Liver (tissue), 8 donors: ENCODE measurements at regions not wholly inside any gene's neighbourhood (a gene's known extent, or its start where the extent isn't known, plus 50 kb on each side); places are given as distances from the start of the nearest gene placed in this dataset.

ENCODE experiments used
- DNase-seq: peaks from one replicate; pipeline ENCODE4 v3.0.0-alpha.2; 2017; ENCODE audit warnings: low spot score
- H3K27ac ChIP-seq, 2 donors: one replicate each; pipeline ENCODE4 v1.7.0; 2013; ENCODE audit warnings: inconsistent platforms in 2 of 2, low read length in 2 of 2, control low read depth in 1 of 2, low read depth in 1 of 2, mild to moderate bottlenecking in 1 of 2
- H3K27me3 ChIP-seq, 4 donors: one replicate each; pipeline versions ENCODE4 v1.6.1 to v1.7.0; 2013; ENCODE audit warnings: low read length in 3 of 4, inconsistent platforms in 1 of 4, mild to moderate bottlenecking in 1 of 4, moderate library complexity in 1 of 4; ENCODE audit not compliant: control insufficient read depth in 4 of 4, insufficient read depth in 4 of 4
- H3K36me3 ChIP-seq, 4 donors: one replicate each; pipeline versions ENCODE4 v1.6.1 to v1.7.0; 2013; ENCODE audit warnings: low read length in 3 of 4, mild to moderate bottlenecking in 3 of 4, low read depth in 1 of 4, moderate library complexity in 1 of 4; ENCODE audit not compliant: control insufficient read depth in 4 of 4, insufficient read depth in 3 of 4
- H3K4me1 ChIP-seq, 4 donors: one replicate each; pipeline versions ENCODE4 v1.6.1 to v1.7.0; 2013; ENCODE audit warnings: low read length in 3 of 4, mild to moderate bottlenecking in 3 of 4, moderate library complexity in 1 of 4; ENCODE audit not compliant: control insufficient read depth in 4 of 4, insufficient read depth in 4 of 4
- H3K4me3 ChIP-seq, 3 donors: one replicate each; pipeline versions ENCODE4 v1.6.1 to v1.7.0; 2013; ENCODE audit warnings: low read length in 3 of 3, control low read depth in 1 of 3, low read depth in 1 of 3, mild to moderate bottlenecking in 1 of 3
- H3K9ac ChIP-seq, 2 donors: one replicate each; pipeline ENCODE4 v1.7.0; 2013; ENCODE audit warnings: low read length in 2 of 2, mild to moderate bottlenecking in 2 of 2, moderate library complexity in 2 of 2, control low read depth in 1 of 2, low read depth in 1 of 2
- H3K9me3 ChIP-seq, 4 donors: one replicate each; pipeline versions ENCODE4 v1.6.1 to v1.7.0; 2013; ENCODE audit warnings: low read length in 3 of 4; ENCODE audit not compliant: control insufficient read depth in 4 of 4
- EGR1 ChIP-seq, 2 donors: IDR thresholded peaks; 2 replicates each; pipeline ENCODE4 v1.6.1; 2016 to 2018; ENCODE audit warnings: antibody characterized with exemption in 2 of 2, low read depth in 2 of 2
- FOXA1 ChIP-seq: IDR thresholded peaks from 2 replicates; pipeline ENCODE4 v1.6.1; 2016; ENCODE audit warnings: antibody characterized with exemption
- FOXA2 ChIP-seq: IDR thresholded peaks from 2 replicates; pipeline ENCODE4 v1.6.1; 2016; ENCODE audit warnings: antibody characterized with exemption
- GABPA ChIP-seq, 2 donors: IDR thresholded peaks in 1 of 2; conservative IDR thresholded peaks in 1 of 2; 2 replicates each; pipeline ENCODE4 v1.6.1; 2016; ENCODE audit warnings: antibody characterized with exemption in 2 of 2, mild to moderate bottlenecking in 1 of 2, moderate library complexity in 1 of 2
- HNF4A ChIP-seq, 2 donors: conservative IDR thresholded peaks; 2 replicates each; pipeline ENCODE4 v1.6.1; 2016; ENCODE audit warnings: antibody characterized with exemption in 2 of 2, mild to moderate bottlenecking in 2 of 2
- HNF4G ChIP-seq: IDR thresholded peaks from 2 replicates; pipeline ENCODE4 v1.6.1; 2016; ENCODE audit warnings: antibody characterized with exemption
- JUND ChIP-seq, 2 donors: IDR thresholded peaks; 2 replicates each; pipeline ENCODE4 v1.6.1; 2016; ENCODE audit warnings: antibody characterized with exemption in 2 of 2
- NR2F2 ChIP-seq: IDR thresholded peaks from 2 replicates; pipeline ENCODE4 v1.6.1; 2016; ENCODE audit warnings: antibody characterized with exemption
- RAD21 ChIP-seq, 2 donors: IDR thresholded peaks; 2 replicates each; pipeline ENCODE4 v1.6.1; 2016; ENCODE audit warnings: antibody characterized with exemption in 2 of 2, mild to moderate bottlenecking in 2 of 2
- SP1 ChIP-seq: IDR thresholded peaks from 2 replicates; pipeline ENCODE4 v1.6.1; 2018; ENCODE audit warnings: antibody characterized with exemption, mild to moderate bottlenecking
- TAF1 ChIP-seq: conservative IDR thresholded peaks from 2 replicates; pipeline ENCODE4 v1.6.1; 2016; ENCODE audit warnings: antibody characterized with exemption, mild to moderate bottlenecking
- YY1 ChIP-seq: IDR thresholded peaks from 2 replicates; pipeline ENCODE4 v1.6.1; 2016; ENCODE audit warnings: antibody characterized with exemption, mild to moderate bottlenecking
- WGBS: extraction: QIAGEN DNeasy Blood & Tissue Kit; methylation state at CpG from one replicate; pipeline ENCODE4 v1.1.7; 2013; 5-methylcytosine and 5-hydroxymethylcytosine counted together
- TF ChIP-seq, protein P1 (sequence below): IDR thresholded peaks from 2 replicates; pipeline ENCODE4 v1.6.1; 2016; ENCODE audit warnings: antibody characterized with exemption, mild to moderate bottlenecking
- TF ChIP-seq, protein P2 (sequence below): fragments of 150-350 bp; IDR thresholded peaks from 2 replicates; pipeline ENCODE4 v1.5.1; 2017; ENCODE audit warnings: improper control_type of control experiment, low read depth, low read length; ENCODE audit not compliant: missing input control
- TF ChIP-seq, protein P3 (sequence below): IDR thresholded peaks from 2 replicates; pipeline ENCODE4 v1.6.1; 2016; ENCODE audit warnings: antibody characterized with exemption
- TF ChIP-seq, protein P4 (sequence below): IDR thresholded peaks from 2 replicates; pipeline ENCODE4 v1.6.1; 2016; ENCODE audit warnings: antibody characterized with exemption
- TF ChIP-seq, protein P5 (sequence below): IDR thresholded peaks from 2 replicates; pipeline ENCODE4 v1.6.1; 2016; ENCODE audit warnings: antibody characterized with exemption
- donor health status: healthy.
- donor health status: healthy.
- donor health status: healthy.
- donor health status: healthy.
- donor health status: healthy.

DNA sequence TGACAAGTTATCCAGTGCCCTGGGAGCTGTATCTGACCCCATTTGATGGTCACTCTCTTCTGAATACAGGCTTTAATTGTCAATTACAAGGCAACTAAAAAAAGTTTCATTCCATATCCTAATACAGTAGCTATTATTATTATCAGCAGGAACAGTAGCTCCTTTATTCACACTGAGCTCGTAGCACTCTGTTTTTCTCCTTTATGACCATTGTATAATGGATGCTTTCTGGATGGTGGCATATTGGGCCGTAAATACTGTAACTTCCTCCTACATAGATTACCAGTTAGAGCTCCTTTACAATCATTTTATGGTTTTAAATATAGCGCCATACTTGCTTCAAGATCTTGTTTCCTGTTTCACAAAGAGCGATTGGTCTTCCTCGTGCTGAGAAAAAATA, 1040.3 kb downstream of the TSN start:
- Histone ChIP-seq H3K9ac (no peak overlapping the region), H3K36me3 (no peaks in the 10 kb centered on the region), H3K9me3 (no peaks in the 10 kb centered on the region), H3K4me3 (no peak overlapping the region), H3K27me3 (no peaks in the 10 kb centered on the region), H3K4me1 (no peaks in the 10 kb centered on the region), H3K27ac (no peak overlapping the region)
- TF ChIP-seq, protein P1, sequence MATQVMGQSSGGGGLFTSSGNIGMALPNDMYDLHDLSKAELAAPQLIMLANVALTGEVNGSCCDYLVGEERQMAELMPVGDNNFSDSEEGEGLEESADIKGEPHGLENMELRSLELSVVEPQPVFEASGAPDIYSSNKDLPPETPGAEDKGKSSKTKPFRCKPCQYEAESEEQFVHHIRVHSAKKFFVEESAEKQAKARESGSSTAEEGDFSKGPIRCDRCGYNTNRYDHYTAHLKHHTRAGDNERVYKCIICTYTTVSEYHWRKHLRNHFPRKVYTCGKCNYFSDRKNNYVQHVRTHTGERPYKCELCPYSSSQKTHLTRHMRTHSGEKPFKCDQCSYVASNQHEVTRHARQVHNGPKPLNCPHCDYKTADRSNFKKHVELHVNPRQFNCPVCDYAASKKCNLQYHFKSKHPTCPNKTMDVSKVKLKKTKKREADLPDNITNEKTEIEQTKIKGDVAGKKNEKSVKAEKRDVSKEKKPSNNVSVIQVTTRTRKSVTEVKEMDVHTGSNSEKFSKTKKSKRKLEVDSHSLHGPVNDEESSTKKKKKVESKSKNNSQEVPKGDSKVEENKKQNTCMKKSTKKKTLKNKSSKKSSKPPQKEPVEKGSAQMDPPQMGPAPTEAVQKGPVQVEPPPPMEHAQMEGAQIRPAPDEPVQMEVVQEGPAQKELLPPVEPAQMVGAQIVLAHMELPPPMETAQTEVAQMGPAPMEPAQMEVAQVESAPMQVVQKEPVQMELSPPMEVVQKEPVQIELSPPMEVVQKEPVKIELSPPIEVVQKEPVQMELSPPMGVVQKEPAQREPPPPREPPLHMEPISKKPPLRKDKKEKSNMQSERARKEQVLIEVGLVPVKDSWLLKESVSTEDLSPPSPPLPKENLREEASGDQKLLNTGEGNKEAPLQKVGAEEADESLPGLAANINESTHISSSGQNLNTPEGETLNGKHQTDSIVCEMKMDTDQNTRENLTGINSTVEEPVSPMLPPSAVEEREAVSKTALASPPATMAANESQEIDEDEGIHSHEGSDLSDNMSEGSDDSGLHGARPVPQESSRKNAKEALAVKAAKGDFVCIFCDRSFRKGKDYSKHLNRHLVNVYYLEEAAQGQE: no peak
- TF ChIP-seq YY1: no peak
- TF ChIP-seq GABPA (IDR thresholded peaks at IDR 0.05 in 1 of 2, conservative IDR thresholded peaks at IDR 0.05 in 1 of 2): no peak
- no peak for TF ChIP-seq SP1
- no peak for TF ChIP-seq FOXA2
- TF ChIP-seq JUND (IDR thresholded peaks at IDR 0.05): no peak
- TF ChIP-seq, protein P2, sequence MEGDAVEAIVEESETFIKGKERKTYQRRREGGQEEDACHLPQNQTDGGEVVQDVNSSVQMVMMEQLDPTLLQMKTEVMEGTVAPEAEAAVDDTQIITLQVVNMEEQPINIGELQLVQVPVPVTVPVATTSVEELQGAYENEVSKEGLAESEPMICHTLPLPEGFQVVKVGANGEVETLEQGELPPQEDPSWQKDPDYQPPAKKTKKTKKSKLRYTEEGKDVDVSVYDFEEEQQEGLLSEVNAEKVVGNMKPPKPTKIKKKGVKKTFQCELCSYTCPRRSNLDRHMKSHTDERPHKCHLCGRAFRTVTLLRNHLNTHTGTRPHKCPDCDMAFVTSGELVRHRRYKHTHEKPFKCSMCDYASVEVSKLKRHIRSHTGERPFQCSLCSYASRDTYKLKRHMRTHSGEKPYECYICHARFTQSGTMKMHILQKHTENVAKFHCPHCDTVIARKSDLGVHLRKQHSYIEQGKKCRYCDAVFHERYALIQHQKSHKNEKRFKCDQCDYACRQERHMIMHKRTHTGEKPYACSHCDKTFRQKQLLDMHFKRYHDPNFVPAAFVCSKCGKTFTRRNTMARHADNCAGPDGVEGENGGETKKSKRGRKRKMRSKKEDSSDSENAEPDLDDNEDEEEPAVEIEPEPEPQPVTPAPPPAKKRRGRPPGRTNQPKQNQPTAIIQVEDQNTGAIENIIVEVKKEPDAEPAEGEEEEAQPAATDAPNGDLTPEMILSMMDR: no peak
- TF ChIP-seq HNF4A (conservative IDR thresholded peaks at IDR 0.05): no peak
- no peak for TF ChIP-seq RAD21 (IDR thresholded peaks at IDR 0.05)
- TF ChIP-seq, protein P3, sequence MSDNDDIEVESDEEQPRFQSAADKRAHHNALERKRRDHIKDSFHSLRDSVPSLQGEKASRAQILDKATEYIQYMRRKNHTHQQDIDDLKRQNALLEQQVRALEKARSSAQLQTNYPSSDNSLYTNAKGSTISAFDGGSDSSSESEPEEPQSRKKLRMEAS: no peak
- TF ChIP-seq EGR1 (IDR thresholded peaks at IDR 0.05; ENCODE audit: low read depth in 2 of 2): no peak
- TF ChIP-seq, protein P4, sequence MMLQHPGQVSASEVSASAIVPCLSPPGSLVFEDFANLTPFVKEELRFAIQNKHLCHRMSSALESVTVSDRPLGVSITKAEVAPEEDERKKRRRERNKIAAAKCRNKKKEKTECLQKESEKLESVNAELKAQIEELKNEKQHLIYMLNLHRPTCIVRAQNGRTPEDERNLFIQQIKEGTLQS: no peak
- no peak for TF ChIP-seq HNF4G
- no peak for TF ChIP-seq NR2F2
- TF ChIP-seq, protein P5, sequence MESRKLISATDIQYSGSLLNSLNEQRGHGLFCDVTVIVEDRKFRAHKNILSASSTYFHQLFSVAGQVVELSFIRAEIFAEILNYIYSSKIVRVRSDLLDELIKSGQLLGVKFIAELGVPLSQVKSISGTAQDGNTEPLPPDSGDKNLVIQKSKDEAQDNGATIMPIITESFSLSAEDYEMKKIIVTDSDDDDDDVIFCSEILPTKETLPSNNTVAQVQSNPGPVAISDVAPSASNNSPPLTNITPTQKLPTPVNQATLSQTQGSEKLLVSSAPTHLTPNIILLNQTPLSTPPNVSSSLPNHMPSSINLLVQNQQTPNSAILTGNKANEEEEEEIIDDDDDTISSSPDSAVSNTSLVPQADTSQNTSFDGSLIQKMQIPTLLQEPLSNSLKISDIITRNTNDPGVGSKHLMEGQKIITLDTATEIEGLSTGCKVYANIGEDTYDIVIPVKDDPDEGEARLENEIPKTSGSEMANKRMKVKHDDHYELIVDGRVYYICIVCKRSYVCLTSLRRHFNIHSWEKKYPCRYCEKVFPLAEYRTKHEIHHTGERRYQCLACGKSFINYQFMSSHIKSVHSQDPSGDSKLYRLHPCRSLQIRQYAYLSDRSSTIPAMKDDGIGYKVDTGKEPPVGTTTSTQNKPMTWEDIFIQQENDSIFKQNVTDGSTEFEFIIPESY: no peak
- TF ChIP-seq TAF1: no peak
- WGBS: 71% methylated on average over 5 of the region's 5 CpGs
- DNase-seq: no peak

DNA sequence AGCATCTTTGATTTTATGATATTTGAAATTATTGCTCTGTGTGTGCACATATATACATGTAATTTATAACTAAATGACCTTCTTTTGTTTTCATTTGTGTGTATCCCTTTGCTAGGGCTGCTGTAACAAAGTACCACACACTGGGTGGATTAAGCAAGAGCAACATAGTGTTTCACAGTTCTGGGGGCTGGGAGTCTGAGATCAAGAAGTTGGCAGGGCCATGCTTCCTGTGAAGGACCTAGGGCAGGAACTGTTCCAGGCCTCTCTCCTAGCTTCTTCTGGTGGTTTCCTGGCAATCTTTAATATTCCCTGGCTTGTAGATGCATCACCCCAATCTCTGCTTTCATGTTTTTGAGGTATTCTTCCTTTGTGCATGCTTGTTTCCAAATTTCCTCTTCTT, 1043.9 kb downstream of the TSN start:
- Histone ChIP-seq H3K4me3 (no peak overlapping the region), H3K4me1 (no peaks in the 10 kb centered on the region), H3K9me3 (no peaks in the 10 kb centered on the region), H3K9ac (no peak overlapping the region), H3K27ac (no peak overlapping the region), H3K27me3 (no peaks in the 10 kb centered on the region), H3K36me3 (no peaks in the 10 kb centered on the region)
- no peak for DNase-seq
- TF ChIP-seq HNF4A (conservative IDR thresholded peaks at IDR 0.05) (no peak), HNF4G (no peak), FOXA1 (no peak), RAD21 (IDR thresholded peaks at IDR 0.05) (no peak), JUND (IDR thresholded peaks at IDR 0.05) (no peak), SP1 (no peak), EGR1 (IDR thresholded peaks at IDR 0.05; ENCODE audit: low read depth in 2 of 2) (no peak), FOXA2 (no peak), YY1 (no peak), NR2F2 (no peak), TAF1 (no peak)
- TF ChIP-seq, protein P3: no peak
- TF ChIP-seq, protein P5: no peak
- TF ChIP-seq, protein P4: no peak
- TF ChIP-seq, protein P1: no peak
